Activated CD8-positive, alpha-beta memory T cell treated with anti-CD3 and anti-CD28 coated beads for 24 hours (primary cell): ENCODE measurements at regions not wholly inside any gene's neighbourhood (a gene's known extent, or its start where the extent isn't known, plus 50 kb on each side); places are given as distances from the start of the nearest gene placed in this dataset.

Experiments
- DNase-seq: peaks from one replicate; pipeline ENCODE4 v3.0.0-alpha.2; 2020

GRCh38 chr1:36641776-36642175, 159.1 kb upstream of the CSF3R start:
- DNase-seq: no peak

GRCh38 chr1:36639461-36639860, 156.7 kb upstream of the CSF3R start:
- DNase-seq: no peak

- no peak for DNase-seq
Measured at GRCh38 chr1:36638268-36638667, 155.6 kb upstream of the CSF3R start.

GRCh38 chr1:36636206-36636605, 153.5 kb upstream of the CSF3R start:
- no peak for DNase-seq

- DNase-seq: no peak
Measured at GRCh38 chr1:36635284-36635683, 152.6 kb upstream of the CSF3R start.

- no peak for DNase-seq
Measured at GRCh38 chr1:36628804-36629203, 146.1 kb upstream of the CSF3R start.

GRCh38 chr1:36626435-36626834, 143.7 kb upstream of the CSF3R start:
- no peak for DNase-seq

GRCh38 chr1:36625935-36626310, 143.2 kb upstream of the CSF3R start:
- no peak for DNase-seq

- no peak for DNase-seq
Measured at GRCh38 chr1:36625253-36625934, 142.7 kb upstream of the CSF3R start.

- no peak for DNase-seq
Measured at GRCh38 chr1:36624466-36624865, 141.8 kb upstream of the CSF3R start.

- DNase-seq: no peak
Measured at GRCh38 chr1:36622741-36623648, 140.3 kb upstream of the CSF3R start.

GRCh38 chr1:36621531-36621930, 138.8 kb upstream of the CSF3R start:
- DNase-seq: no peak

GRCh38 chr1:36620142-36620541, 137.4 kb upstream of the CSF3R start:
- no peak for DNase-seq

- DNase-seq: no peak
Measured at GRCh38 chr1:36614991-36615390, 132.3 kb upstream of the CSF3R start.

GRCh38 chr1:36614571-36614970, 131.9 kb upstream of the CSF3R start:
- no peak for DNase-seq

- no peak for DNase-seq
Measured at GRCh38 chr1:36613721-36614120, 131.0 kb upstream of the CSF3R start.

GRCh38 chr1:36612881-36613280, 130.2 kb upstream of the CSF3R start:
- no peak for DNase-seq

- no peak for DNase-seq
Measured at GRCh38 chr1:36612121-36612520, 129.4 kb upstream of the CSF3R start.

- DNase-seq: peak; percentile 62
Measured at GRCh38 chr1:36609241-36610027, 126.7 kb upstream of the CSF3R start.

- no peak for DNase-seq
Measured at GRCh38 chr1:36608272-36608671, 125.6 kb upstream of the CSF3R start.

- DNase-seq: no peak
Measured at GRCh38 chr1:36607263-36607651, 124.5 kb upstream of the CSF3R start.

- DNase-seq: no peak
Measured at GRCh38 chr1:36606641-36607262, 124.0 kb upstream of the CSF3R start.
